ENCODE measurements at regions not wholly inside any gene's neighbourhood (a gene's known extent, or its start where the extent isn't known, plus 50 kb on each side); places are given as distances from the start of the nearest gene placed in this dataset.
"Not testable (repeated sequence)": the region's sequence is repeated elsewhere in the genome, so short reads cannot be mapped to it uniquely, and the experiment has no call there.

GRCh38 chr7:9718071-9718661 lies 1255.5 kb upstream of the PHF14 start:
- TF ChIP-seq, protein P1, sequence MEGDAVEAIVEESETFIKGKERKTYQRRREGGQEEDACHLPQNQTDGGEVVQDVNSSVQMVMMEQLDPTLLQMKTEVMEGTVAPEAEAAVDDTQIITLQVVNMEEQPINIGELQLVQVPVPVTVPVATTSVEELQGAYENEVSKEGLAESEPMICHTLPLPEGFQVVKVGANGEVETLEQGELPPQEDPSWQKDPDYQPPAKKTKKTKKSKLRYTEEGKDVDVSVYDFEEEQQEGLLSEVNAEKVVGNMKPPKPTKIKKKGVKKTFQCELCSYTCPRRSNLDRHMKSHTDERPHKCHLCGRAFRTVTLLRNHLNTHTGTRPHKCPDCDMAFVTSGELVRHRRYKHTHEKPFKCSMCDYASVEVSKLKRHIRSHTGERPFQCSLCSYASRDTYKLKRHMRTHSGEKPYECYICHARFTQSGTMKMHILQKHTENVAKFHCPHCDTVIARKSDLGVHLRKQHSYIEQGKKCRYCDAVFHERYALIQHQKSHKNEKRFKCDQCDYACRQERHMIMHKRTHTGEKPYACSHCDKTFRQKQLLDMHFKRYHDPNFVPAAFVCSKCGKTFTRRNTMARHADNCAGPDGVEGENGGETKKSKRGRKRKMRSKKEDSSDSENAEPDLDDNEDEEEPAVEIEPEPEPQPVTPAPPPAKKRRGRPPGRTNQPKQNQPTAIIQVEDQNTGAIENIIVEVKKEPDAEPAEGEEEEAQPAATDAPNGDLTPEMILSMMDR (IDR thresholded peaks at IDR 0.05; ENCODE audit: insufficient read depth, low read length, severe bottlenecking) = no peak
- FAIRE-seq (no peak), DNase-seq (ENCODE audit: low read depth) (no peak)
- H3K4me3 ChIP-seq (ENCODE audit: low read depth, low read length) = no peak overlapping the region
- no peaks in the 10 kb centered on the region for H3K36me3 ChIP-seq (ENCODE audit: control insufficient read depth, insufficient read depth, low read length)
- no peaks in the 10 kb centered on the region for H3K27me3 ChIP-seq (ENCODE audit: control insufficient read depth, insufficient read depth, low read length)

GRCh38 chr7:9719303-9719702 lies 1254.4 kb upstream of the PHF14 start:
- TF ChIP-seq, protein P1 (IDR thresholded peaks at IDR 0.05; ENCODE audit: insufficient read depth, low read length, severe bottlenecking) = no peak
- Histone ChIP-seq H3K4me3 (ENCODE audit: low read depth, low read length) (no peak overlapping the region), H3K27me3 (ENCODE audit: control insufficient read depth, insufficient read depth, low read length) (no peaks in the 10 kb centered on the region), H3K36me3 (ENCODE audit: control insufficient read depth, insufficient read depth, low read length) (no peaks in the 10 kb centered on the region)
- no peak for FAIRE-seq
- no peak for DNase-seq (ENCODE audit: low read depth)

DNA sequence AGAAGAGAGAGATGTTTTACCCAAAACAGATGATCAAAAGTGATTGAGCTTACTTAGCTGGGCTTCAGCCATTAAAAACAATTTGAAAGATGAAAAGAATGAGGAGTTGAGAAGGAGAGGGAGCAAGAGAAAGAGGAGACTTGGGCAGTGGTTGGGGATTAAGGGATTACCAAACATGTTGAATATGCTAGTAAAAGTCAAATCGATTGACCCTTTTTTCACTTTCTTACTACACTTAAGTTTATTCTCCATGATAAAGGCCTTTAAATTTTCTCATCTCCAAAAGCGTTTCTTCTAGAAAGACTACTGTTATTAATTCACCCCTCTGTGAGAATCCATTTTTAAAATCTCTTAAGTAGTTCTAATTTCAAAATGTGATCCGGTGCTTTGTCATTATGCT lies 1254.0 kb upstream of the PHF14 start:
- TF ChIP-seq, protein P1 (IDR thresholded peaks at IDR 0.05; ENCODE audit: insufficient read depth, low read length, severe bottlenecking) = no peak
- DNase-seq (ENCODE audit: low read depth) (no peak), FAIRE-seq (no peak)
- no peaks in the 10 kb centered on the region for H3K36me3 ChIP-seq (ENCODE audit: control insufficient read depth, insufficient read depth, low read length)
- H3K4me3 ChIP-seq (ENCODE audit: low read depth, low read length) = no peak overlapping the region
- no peaks in the 10 kb centered on the region for H3K27me3 ChIP-seq (ENCODE audit: control insufficient read depth, insufficient read depth, low read length)

- not testable (repeated sequence) for DNase-seq (ENCODE audit: low read depth); H3K4me3 ChIP-seq (ENCODE audit: low read depth, low read length); H3K36me3 ChIP-seq (ENCODE audit: control insufficient read depth, insufficient read depth, low read length); H3K27me3 ChIP-seq (ENCODE audit: control insufficient read depth, insufficient read depth, low read length); FAIRE-seq
Observed at GRCh38 chr7:9725940-9726663, 1247.6 kb upstream of the PHF14 start.

DNA sequence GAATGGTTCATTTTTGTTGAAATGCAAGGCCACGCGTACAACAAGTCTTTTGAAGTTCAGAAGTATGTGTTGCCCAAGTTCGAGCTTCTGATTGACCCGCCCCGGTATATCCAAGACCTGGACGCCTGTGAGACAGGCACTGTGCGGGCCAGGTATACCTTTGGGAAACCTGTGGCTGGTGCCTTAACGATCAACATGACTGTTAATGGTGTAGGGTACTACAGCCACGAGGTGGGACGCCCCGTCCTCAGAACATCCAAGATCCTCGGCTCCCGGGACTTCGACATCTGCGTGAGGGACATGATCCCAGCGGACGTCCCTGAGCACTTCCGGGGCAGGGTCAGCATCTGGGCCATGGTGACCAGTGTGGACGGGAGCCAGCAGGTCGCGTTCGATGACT lies 1246.9 kb upstream of the PHF14 start:
- not testable (repeated sequence) for H3K36me3 ChIP-seq (ENCODE audit: control insufficient read depth, insufficient read depth, low read length); H3K27me3 ChIP-seq (ENCODE audit: control insufficient read depth, insufficient read depth, low read length); DNase-seq (ENCODE audit: low read depth); H3K4me3 ChIP-seq (ENCODE audit: low read depth, low read length)
- peak; percentile 60 for FAIRE-seq

- not testable (repeated sequence) for H3K36me3 ChIP-seq (ENCODE audit: control insufficient read depth, insufficient read depth, low read length); H3K4me3 ChIP-seq (ENCODE audit: low read depth, low read length); DNase-seq (ENCODE audit: low read depth); H3K27me3 ChIP-seq (ENCODE audit: control insufficient read depth, insufficient read depth, low read length); FAIRE-seq
Observed at GRCh38 chr7:9727467-9727869, 1246.2 kb upstream of the PHF14 start.

DNA sequence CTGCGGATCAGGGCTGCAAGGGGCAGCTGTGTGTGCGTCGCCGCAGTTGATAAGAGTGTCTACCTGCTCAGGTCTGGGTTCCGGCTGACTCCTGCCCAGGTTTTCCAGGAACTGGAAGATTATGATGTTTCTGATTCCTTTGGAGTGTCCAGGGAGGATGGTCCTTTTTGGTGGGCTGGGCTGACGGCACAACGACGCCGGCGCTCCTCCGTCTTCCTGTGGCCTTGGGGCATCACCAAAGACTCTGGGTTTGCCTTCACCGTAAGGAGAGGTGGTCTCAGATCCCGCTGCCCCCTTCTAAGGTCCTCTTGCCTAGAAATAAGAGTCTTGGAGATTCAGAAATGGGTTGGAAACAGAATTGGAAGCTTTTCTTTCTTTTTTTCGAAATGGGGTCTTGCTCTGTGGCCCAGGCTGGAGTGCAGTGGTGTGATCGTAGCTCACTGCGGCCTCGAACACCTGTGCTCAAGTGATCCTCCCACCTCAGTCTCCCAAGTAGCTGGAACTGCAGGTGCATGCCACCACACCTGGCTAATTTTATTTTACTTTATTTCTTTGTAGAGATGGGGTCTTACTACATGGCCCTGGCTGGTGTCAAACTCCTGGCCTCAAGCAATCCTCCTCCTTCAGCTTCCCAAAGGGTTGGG lies 1245.5 kb upstream of the PHF14 start:
- H3K36me3 ChIP-seq (ENCODE audit: control insufficient read depth, insufficient read depth, low read length); DNase-seq (ENCODE audit: low read depth); H3K27me3 ChIP-seq (ENCODE audit: control insufficient read depth, insufficient read depth, low read length); H3K4me3 ChIP-seq (ENCODE audit: low read depth, low read length): not testable (repeated sequence)
- peak; percentile 52 for FAIRE-seq
